Activated CD8-positive, alpha-beta T cell treated with anti-CD3 and anti-CD28 coated beads, Interleukin-2, amount 10 ng/mL, durations not matched to agents 7 days and 5 days (primary cell): ENCODE measurements at regions not wholly inside any gene's neighbourhood (a gene's known extent, or its start where the extent isn't known, plus 50 kb on each side); places are given as distances from the start of the nearest gene placed in this dataset.

Experiments
- ATAC-seq: fragments of 150-1000 bp; cut with Tn5 transposase; one replicate; pipeline ENCODE4 v1.10.0; 2021; ENCODE audit warnings: moderate library complexity
- CTCF ChIA-PET: fragments of 350-600 bp; sonication (Branson Sonifier 250); formaldehyde crosslinking; loops from one replicate; lab custom pipeline; 2021; ENCODE audit warnings: antibody characterized with exemption; lab: Charles Lee
- POLR2A ChIA-PET: fragments of 350-600 bp; sonication (Branson Sonifier 250); formaldehyde crosslinking; loops from one replicate; lab custom pipeline; 2021; ENCODE audit warnings: antibody characterized with exemption; lab: Charles Lee
- DNase-seq: peaks from one replicate; pipeline ENCODE4 v3.0.0-alpha.2; 2020
- H3K27ac Mint-ChIP-seq: one replicate; pipeline ENCODE4 v1.8.0; 2021; ENCODE audit warnings: mild to moderate bottlenecking, mixed read lengths
- H3K27me3 Mint-ChIP-seq: one replicate; pipeline ENCODE4 v1.8.0; 2021; ENCODE audit warnings: low read depth, mixed read lengths
- H3K36me3 Mint-ChIP-seq: one replicate; pipeline ENCODE4 v1.8.0; 2021; ENCODE audit warnings: low read depth, mixed read lengths
- H3K4me1 Mint-ChIP-seq: one replicate; pipeline ENCODE4 v1.8.0; 2021; ENCODE audit warnings: low read depth, mixed read lengths
- H3K4me3 Mint-ChIP-seq: one replicate; pipeline ENCODE4 v1.8.0; 2021; ENCODE audit warnings: mild to moderate bottlenecking, mixed read lengths
- H3K9me3 Mint-ChIP-seq: one replicate; pipeline ENCODE4 v1.8.0; 2022; ENCODE audit warnings: mixed read lengths; ENCODE audit not compliant: insufficient read depth

DNA sequence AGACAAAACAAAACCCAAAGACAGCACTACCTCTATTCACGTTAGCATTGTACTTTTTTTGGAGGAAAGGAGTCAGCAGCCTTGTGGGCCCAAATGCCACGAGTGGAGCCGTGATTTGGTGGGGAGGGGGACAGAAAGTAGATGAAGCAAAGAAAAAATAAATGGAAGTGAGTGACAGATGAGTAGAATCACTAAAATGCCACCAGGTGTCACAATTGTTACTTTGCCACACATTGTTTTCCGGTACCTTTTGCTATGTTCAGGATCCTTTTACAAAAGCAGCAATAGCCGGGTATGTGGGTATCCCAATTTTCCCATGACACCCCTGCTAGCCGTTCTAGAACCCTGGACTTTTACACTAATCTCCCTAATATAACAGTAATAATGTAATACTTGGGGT, 85.0 kb upstream of the AK4 start:
- Mint-ChIP-seq H3K4me3 (no peak overlapping the region), H3K36me3 (no peaks in the 10 kb centered on the region), H3K9me3 (no peaks in the 10 kb centered on the region), H3K27ac (no peak overlapping the region), H3K27me3 (no peaks in the 10 kb centered on the region), H3K4me1 (peaks cover 22% of the 10 kb centered on the region)
- CTCF ChIA-PET, result interaction anchor here (0.7 to 6.7 kb wide), 11 partner anchors 8 to 625 kb away, joined by 3 to 95 read pairs (median 6); no protein-coding TSS in a partner anchor
- no peak for ATAC-seq
- POLR2A ChIA-PET, result no interaction called here
- DNase-seq, result no peak

- H3K27ac Mint-ChIP-seq, result no peak overlapping the region
- DNase-seq (no peak), ATAC-seq (no peak)
- ChIA-PET CTCF (interaction anchor here (0.9 to 6.7 kb wide), 9 partner anchors 10 to 623 kb away, joined by 3 to 95 read pairs (median 6); no protein-coding TSS in a partner anchor), POLR2A (interaction anchor here (1.2 to 1.8 kb wide), 2 partner anchors 10 to 99 kb away, joined by 3 to 4 read pairs; partner anchors contain the start of gene JAK1)
- H3K4me3 Mint-ChIP-seq, result peak overlapping the region; percentile 89
- H3K4me1 Mint-ChIP-seq, result peaks cover 31% of the 10 kb centered on the region
- no peaks in the 10 kb centered on the region for H3K9me3 Mint-ChIP-seq
- no peaks in the 10 kb centered on the region for H3K27me3 Mint-ChIP-seq
- no peaks in the 10 kb centered on the region for H3K36me3 Mint-ChIP-seq
Observed at GRCh38 chr1:65064981-65065380, 83.0 kb upstream of the AK4 start.

GRCh38 chr1:65065524-65066418, 82.2 kb upstream of the AK4 start:
- Mint-ChIP-seq H3K9me3 (no peaks in the 10 kb centered on the region), H3K4me1 (peaks cover 34% of the 10 kb centered on the region), H3K27ac (peak overlapping the region; percentile 57), H3K4me3 (peak overlapping the region; percentile 89), H3K36me3 (no peaks in the 10 kb centered on the region), H3K27me3 (no peaks in the 10 kb centered on the region)
- ChIA-PET CTCF (interaction anchor here (1.3 to 6.7 kb wide), 5 partner anchors 9 to 622 kb away, joined by 3 to 95 read pairs (median 19); no protein-coding TSS in a partner anchor), POLR2A (interaction anchor here (1.2 to 1.8 kb wide), 3 partner anchors 9 to 99 kb away, joined by 3 to 4 read pairs (median 3); partner anchors contain the start of gene JAK1)
- DNase-seq (no peak), ATAC-seq (no peak)

DNA sequence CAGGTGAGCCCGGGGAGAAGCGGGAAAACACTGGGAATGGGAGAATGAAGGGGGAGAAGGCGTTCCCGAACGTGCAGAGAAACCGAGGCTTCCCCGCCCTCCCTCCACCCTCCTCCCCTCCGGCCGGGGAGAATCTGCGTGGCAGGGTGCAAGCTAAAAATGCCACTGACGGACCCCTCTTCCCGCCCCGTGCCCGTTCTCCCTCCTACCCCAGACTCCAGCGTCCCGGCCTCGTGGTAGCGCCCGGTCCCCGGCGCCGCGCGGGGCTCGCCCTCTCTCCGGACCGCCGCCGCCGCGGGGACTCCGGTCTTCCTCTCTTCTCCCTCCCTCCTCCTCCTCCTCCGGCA, 81.6 kb upstream of the AK4 start:
- H3K27me3 Mint-ChIP-seq, result no peaks in the 10 kb centered on the region
- ATAC-seq, result no peak
- CTCF ChIA-PET, result interaction anchor here (4.6 to 6.7 kb wide), 3 partner anchors 8 to 621 kb away, joined by 19 to 95 read pairs (median 47); no protein-coding TSS in a partner anchor
- no peaks in the 10 kb centered on the region for H3K36me3 Mint-ChIP-seq
- POLR2A ChIA-PET, result interaction anchor here (1.4 to 1.8 kb wide), 2 partner anchors 57 to 100 kb away, joined by 3 to 4 read pairs; partner anchors contain the start of gene JAK1
- peak overlapping the region; percentile 89 for H3K4me3 Mint-ChIP-seq
- H3K4me1 Mint-ChIP-seq, result peaks cover 34% of the 10 kb centered on the region
- peak overlapping the region; percentile 72 for H3K27ac Mint-ChIP-seq
- H3K9me3 Mint-ChIP-seq, result no peaks in the 10 kb centered on the region
- DNase-seq, result no peak

- DNase-seq, result peak; percentile 70
- Mint-ChIP-seq H3K4me3 (peak overlapping the region; percentile 89), H3K9me3 (no peaks in the 10 kb centered on the region), H3K27ac (peak overlapping the region; percentile 72), H3K4me1 (peaks cover 34% of the 10 kb centered on the region), H3K36me3 (no peaks in the 10 kb centered on the region), H3K27me3 (no peaks in the 10 kb centered on the region)
- POLR2A ChIA-PET, result interaction anchor here (1.4 to 1.8 kb wide), 2 partner anchors 58 to 100 kb away, joined by 3 to 4 read pairs; partner anchors contain the start of gene JAK1
- peak; percentile 70 for ATAC-seq
- CTCF ChIA-PET, result interaction anchor here (4.6 to 6.7 kb wide), 3 partner anchors 8 to 621 kb away, joined by 19 to 95 read pairs (median 47); no protein-coding TSS in a partner anchor
Observed at GRCh38 chr1:65066766-65067490, 81.1 kb upstream of the AK4 start.

DNA sequence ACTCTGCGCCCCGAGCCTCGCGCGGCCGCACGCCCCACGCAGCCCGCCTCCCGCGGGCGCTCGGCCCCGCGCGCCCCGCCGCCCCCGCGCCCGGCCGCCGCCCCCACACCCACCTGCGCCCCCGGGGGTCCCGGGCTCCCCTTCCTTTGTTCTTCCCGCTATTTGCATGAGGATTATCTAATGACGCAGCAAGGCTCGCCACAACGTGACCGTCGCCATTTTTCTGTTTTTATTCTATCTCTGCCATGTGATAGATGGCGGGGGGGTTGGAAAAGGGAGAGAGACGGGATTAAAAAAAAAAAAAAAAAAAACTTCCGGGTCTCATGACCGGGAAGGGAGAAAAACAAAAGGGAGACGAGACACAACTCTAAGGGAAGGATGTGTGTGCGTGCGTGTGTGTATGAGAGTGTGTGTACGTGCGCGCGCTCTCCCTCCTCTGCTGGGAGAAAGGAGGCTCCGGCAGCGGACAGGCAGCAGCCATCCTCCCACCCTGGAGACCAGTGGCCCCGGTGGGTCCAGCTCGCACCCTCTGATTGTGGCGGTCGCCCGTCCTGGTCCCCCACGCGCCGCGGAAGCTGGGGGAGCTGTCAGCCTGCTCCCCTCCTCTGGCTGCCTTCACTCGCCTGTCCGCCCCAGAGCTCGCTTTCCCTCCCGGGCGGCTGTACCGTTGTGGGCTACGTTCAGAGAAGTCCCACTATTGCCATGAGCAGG, 80.4 kb upstream of the AK4 start:
- peak; percentile 64 for DNase-seq
- Mint-ChIP-seq H3K9me3 (no peaks in the 10 kb centered on the region), H3K27me3 (no peaks in the 10 kb centered on the region), H3K36me3 (no peaks in the 10 kb centered on the region), H3K27ac (peak overlapping the region; percentile 95), H3K4me1 (peaks cover 34% of the 10 kb centered on the region), H3K4me3 (peak overlapping the region; percentile 92)
- CTCF ChIA-PET, result interaction anchor here (1.0 kb wide), 1 partner anchor 141 kb away, joined by 4 read pairs; no protein-coding TSS in a partner anchor
- ATAC-seq, result peak; percentile 42
- POLR2A ChIA-PET, result interaction anchor here (0.6 to 1.3 kb wide), 2 partner anchors 102 to 1110 kb away, joined by 3 to 4 read pairs; no protein-coding TSS in a partner anchor

DNA sequence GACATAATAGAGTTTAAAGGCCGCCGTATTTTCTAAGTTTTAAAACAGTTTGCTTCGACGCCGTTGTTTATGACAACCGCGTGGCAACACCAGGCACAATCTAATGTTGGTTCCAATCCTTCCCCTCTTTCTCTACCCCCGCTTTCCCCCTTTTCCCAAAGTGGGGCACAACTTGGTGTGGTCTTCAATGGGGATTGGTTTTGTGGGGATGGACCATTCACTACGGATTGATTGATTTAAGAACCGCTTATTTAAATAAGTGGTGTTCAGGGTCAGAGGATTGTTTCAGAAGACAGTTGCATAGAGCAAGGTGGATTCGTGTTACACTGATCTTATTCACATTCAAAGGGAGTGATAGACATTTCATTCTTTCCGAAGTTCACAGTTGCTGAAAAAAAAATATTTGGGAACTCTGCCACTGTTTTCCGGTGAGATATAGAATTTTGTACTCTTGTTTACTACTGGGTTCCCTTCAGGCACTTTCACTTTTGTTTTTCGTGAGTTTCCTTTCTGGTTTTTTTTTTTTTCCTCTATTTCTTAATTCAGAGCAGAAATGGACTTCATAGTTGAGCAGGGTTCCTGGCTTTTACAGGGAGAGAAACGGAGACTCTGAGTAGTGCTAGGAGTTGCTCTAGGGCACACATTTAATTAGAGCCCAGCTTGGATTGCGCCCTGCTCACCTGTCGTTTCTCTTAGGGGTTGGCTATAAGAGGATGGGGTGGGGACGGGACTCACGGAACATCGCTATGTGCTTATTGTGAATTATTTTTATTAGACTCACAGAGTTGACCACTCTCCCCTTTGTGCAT, 79.6 kb upstream of the AK4 start:
- H3K36me3 Mint-ChIP-seq, result no peaks in the 10 kb centered on the region
- peak; percentile 7 for ATAC-seq
- peak; percentile 43 for DNase-seq
- H3K4me3 Mint-ChIP-seq, result peak overlapping the region; percentile 92
- H3K27ac Mint-ChIP-seq, result peak overlapping the region; percentile 95
- ChIA-PET POLR2A (interaction anchor here (0.6 to 1.3 kb wide), 2 partner anchors 103 to 1110 kb away, joined by 3 to 4 read pairs; no protein-coding TSS in a partner anchor), CTCF (interaction anchor here (1.0 kb wide), 1 partner anchor 141 kb away, joined by 4 read pairs; no protein-coding TSS in a partner anchor)
- peaks cover 31% of the 10 kb centered on the region for H3K4me1 Mint-ChIP-seq
- H3K27me3 Mint-ChIP-seq, result no peaks in the 10 kb centered on the region
- H3K9me3 Mint-ChIP-seq, result no peaks in the 10 kb centered on the region

- DNase-seq, result peak; percentile 34
- POLR2A ChIA-PET, result no interaction called here
- no peaks in the 10 kb centered on the region for H3K9me3 Mint-ChIP-seq
- no peaks in the 10 kb centered on the region for H3K36me3 Mint-ChIP-seq
- peak overlapping the region; percentile 92 for H3K4me3 Mint-ChIP-seq
- peak overlapping the region; percentile 95 for H3K27ac Mint-ChIP-seq
- H3K4me1 Mint-ChIP-seq, result peaks cover 31% of the 10 kb centered on the region
- no peaks in the 10 kb centered on the region for H3K27me3 Mint-ChIP-seq
- CTCF ChIA-PET, result no interaction called here
- ATAC-seq, result no peak
Observed at GRCh38 chr1:65069011-65069565, 78.9 kb upstream of the AK4 start.

DNA sequence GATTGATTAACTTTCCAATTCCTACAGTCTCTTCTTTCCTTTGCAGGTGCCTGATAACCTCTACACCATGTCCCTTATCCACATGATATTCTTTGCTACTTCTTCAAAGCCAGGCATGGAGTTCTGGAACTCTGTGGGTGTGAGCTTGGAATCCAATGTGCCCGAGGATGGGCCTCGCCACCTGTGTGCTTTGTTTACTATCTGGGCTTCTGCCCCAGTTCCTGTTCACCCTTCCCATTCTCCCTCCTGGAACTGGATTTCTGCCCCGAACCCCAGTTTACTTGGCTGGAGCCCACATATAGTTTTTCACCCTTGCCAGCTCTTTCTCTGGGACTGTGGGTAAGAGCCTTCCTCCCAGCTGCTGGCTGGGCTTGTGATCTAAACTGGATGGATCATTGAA, 75.2 kb upstream of the AK4 start:
- H3K36me3 Mint-ChIP-seq, result no peaks in the 10 kb centered on the region
- H3K27me3 Mint-ChIP-seq, result no peaks in the 10 kb centered on the region
- ChIA-PET CTCF (interaction anchor here (1.4 to 6.4 kb wide), 2 partner anchors 9 to 136 kb away, joined by 4 to 95 read pairs; no protein-coding TSS in a partner anchor), POLR2A (interaction anchor here (0.8 kb wide), 1 partner anchor 216 kb away, joined by 3 read pairs; no protein-coding TSS in a partner anchor)
- H3K27ac Mint-ChIP-seq, result no peak overlapping the region
- H3K4me1 Mint-ChIP-seq, result peaks cover 16% of the 10 kb centered on the region
- no peaks in the 10 kb centered on the region for H3K9me3 Mint-ChIP-seq
- no peak overlapping the region for H3K4me3 Mint-ChIP-seq
- DNase-seq (no peak), ATAC-seq (no peak)
